ENCODE measurements at regions not wholly inside any gene's neighbourhood (a gene's known extent, or its start where the extent isn't known, plus 50 kb on each side); places are given as distances from the start of the nearest gene placed in this dataset.

DNA sequence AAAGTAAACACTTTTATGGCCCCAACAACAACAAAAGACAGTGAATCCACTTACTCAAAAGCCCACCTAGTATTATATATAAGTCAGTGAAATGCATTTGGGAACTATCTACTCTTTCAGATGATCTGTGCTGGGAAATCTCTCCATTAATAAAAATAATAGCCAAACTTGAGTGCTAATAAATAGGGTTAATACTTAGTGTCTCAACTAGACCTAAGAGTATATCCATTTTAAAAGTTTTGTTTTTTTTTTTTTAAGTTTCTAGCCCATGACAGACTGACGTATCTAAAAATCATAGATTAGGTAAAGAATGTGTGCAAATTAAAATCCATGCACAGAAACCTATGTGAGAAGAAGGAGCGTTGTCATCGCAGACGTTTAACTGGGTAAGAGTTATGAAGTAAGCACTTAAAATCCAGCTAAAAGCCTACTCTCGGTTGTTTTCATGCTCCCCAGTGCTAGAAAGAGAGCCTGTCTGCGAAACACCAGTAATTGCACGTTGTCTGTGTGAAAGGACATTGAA is 83.4 kb upstream of the PELI1 start:
- no peak for TF ChIP-seq POLR2A (IDR thresholded peaks at IDR 0.05; ENCODE audit: low read depth, low read length)
- no peak for TF ChIP-seq TAF1 (IDR thresholded peaks at IDR 0.05; ENCODE audit: low read depth, low read length)
- TF ChIP-seq POLR2AphosphoS5 (IDR thresholded peaks at IDR 0.05; ENCODE audit: low read depth, low read length) = no peak
- no peak for TF ChIP-seq SPI1 (IDR thresholded peaks at IDR 0.05; ENCODE audit: low read depth, low read length)
